Activated T-helper 17 cell treated with anti-CD3 and anti-CD28 coated beads, Interleukin-2, amount 50 U/mL, for 72 hours (primary cell): ENCODE measurements at regions not wholly inside any gene's neighbourhood (a gene's known extent, or its start where the extent isn't known, plus 50 kb on each side); places are given as distances from the start of the nearest gene placed in this dataset.
"Not testable (repeated sequence)": the region's sequence is repeated elsewhere in the genome, so short reads cannot be mapped to it uniquely, and the experiment has no call there.

ENCODE experiments used
- ATAC-seq: fragments of 150-1000 bp; cut with Tn5 transposase; replicated peaks from 2 replicates; pipeline ENCODE4 v1.10.0; 2021; ENCODE audit warnings: mild to moderate bottlenecking, moderate library complexity
- H3K27ac Mint-ChIP-seq: one replicate; pipeline ENCODE4 v1.8.0; 2022; ENCODE audit warnings: mixed read lengths
- H3K27me3 Mint-ChIP-seq: one replicate; pipeline ENCODE4 v1.8.0; 2022; ENCODE audit warnings: mixed read lengths
- H3K36me3 Mint-ChIP-seq: one replicate; pipeline ENCODE4 v1.8.0; 2022; ENCODE audit warnings: low read depth, mild to moderate bottlenecking, mixed read lengths
- H3K4me1 Mint-ChIP-seq: one replicate; pipeline ENCODE4 v1.8.0; 2022; ENCODE audit warnings: mixed read lengths
- H3K4me3 Mint-ChIP-seq: one replicate; pipeline ENCODE4 v1.8.0; 2022; ENCODE audit warnings: mild to moderate bottlenecking, mixed read lengths
- H3K9me3 Mint-ChIP-seq: one replicate; pipeline ENCODE4 v1.8.0; 2022; ENCODE audit warnings: mixed read lengths

GRCh38 chr13:99774644-99775043 is 196.9 kb downstream of the ZIC5 start:
- no peak for ATAC-seq
- H3K27ac Mint-ChIP-seq = no peak overlapping the region
- H3K4me3 Mint-ChIP-seq = no peak overlapping the region
- no peaks in the 10 kb centered on the region for H3K9me3 Mint-ChIP-seq
- peaks cover 12% of the 10 kb centered on the region for H3K36me3 Mint-ChIP-seq
- no peaks in the 10 kb centered on the region for H3K27me3 Mint-ChIP-seq
- H3K4me1 Mint-ChIP-seq = no peaks in the 10 kb centered on the region

DNA sequence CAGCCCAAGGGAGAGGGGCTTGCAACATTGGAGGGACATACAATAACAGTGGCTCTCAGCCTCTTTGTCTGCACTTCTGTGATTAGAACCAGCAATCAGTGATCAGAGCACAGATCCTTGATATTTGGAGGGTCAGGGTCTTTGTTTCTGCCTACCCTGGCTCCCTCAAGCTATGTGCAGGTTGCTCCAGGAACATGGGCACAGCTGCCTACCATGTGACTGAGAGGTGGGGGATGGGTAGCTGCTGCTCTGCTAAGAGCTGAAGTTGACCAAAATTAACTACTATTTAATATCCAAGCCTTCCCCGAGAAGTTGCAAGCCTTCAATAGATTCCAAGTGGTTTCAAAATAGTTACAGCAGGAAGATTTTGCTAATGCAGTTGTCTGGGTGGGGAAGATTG is 202.6 kb downstream of the ZIC5 start:
- Mint-ChIP-seq H3K27ac (no peak overlapping the region), H3K27me3 (no peaks in the 10 kb centered on the region), H3K4me1 (no peaks in the 10 kb centered on the region), H3K36me3 (peaks cover 18% of the 10 kb centered on the region), H3K4me3 (no peak overlapping the region), H3K9me3 (peaks cover 21% of the 10 kb centered on the region)
- no peak for ATAC-seq

GRCh38 chr13:99766641-99767045 is 204.9 kb downstream of the ZIC5 start:
- Mint-ChIP-seq H3K4me3 (no peak overlapping the region), H3K4me1 (no peaks in the 10 kb centered on the region), H3K27me3 (no peaks in the 10 kb centered on the region), H3K9me3 (peaks cover 21% of the 10 kb centered on the region), H3K27ac (no peak overlapping the region), H3K36me3 (peaks cover 6% of the 10 kb centered on the region)
- ATAC-seq = no peak

- Mint-ChIP-seq H3K4me1 (no peaks in the 10 kb centered on the region), H3K27ac (no peak overlapping the region), H3K4me3 (no peak overlapping the region), H3K27me3 (no peaks in the 10 kb centered on the region), H3K9me3 (peaks cover 21% of the 10 kb centered on the region), H3K36me3 (peaks cover 6% of the 10 kb centered on the region)
- no peak for ATAC-seq
These were observed 205.7 kb downstream of the ZIC5 start for GRCh38 chr13:99765869-99766268.

GRCh38 chr13:99760456-99760855 is 211.1 kb downstream of the ZIC5 start:
- no peak for ATAC-seq
- no peaks in the 10 kb centered on the region for H3K27me3 Mint-ChIP-seq
- no peaks in the 10 kb centered on the region for H3K36me3 Mint-ChIP-seq
- H3K9me3 Mint-ChIP-seq = peaks cover 9% of the 10 kb centered on the region
- no peak overlapping the region for H3K4me3 Mint-ChIP-seq
- no peak overlapping the region for H3K27ac Mint-ChIP-seq
- peaks cover 6% of the 10 kb centered on the region for H3K4me1 Mint-ChIP-seq

GRCh38 chr13:99759163-99759552 is 212.4 kb downstream of the ZIC5 start:
- peaks cover 9% of the 10 kb centered on the region for H3K4me1 Mint-ChIP-seq
- H3K36me3 Mint-ChIP-seq = no peaks in the 10 kb centered on the region
- no peak overlapping the region for H3K4me3 Mint-ChIP-seq
- H3K27ac Mint-ChIP-seq = no peak overlapping the region
- peaks cover 4% of the 10 kb centered on the region for H3K9me3 Mint-ChIP-seq
- no peak for ATAC-seq
- H3K27me3 Mint-ChIP-seq = no peaks in the 10 kb centered on the region

- Mint-ChIP-seq H3K27ac (no peak overlapping the region), H3K27me3 (no peaks in the 10 kb centered on the region), H3K4me1 (peaks cover 9% of the 10 kb centered on the region), H3K4me3 (no peak overlapping the region), H3K9me3 (peaks cover 4% of the 10 kb centered on the region), H3K36me3 (no peaks in the 10 kb centered on the region)
- no peak for ATAC-seq
These were observed 213.0 kb downstream of the ZIC5 start for GRCh38 chr13:99758460-99759162.

GRCh38 chr13:99757756-99758459 is 213.7 kb downstream of the ZIC5 start:
- no peak for ATAC-seq
- Mint-ChIP-seq H3K9me3 (peaks cover 4% of the 10 kb centered on the region), H3K4me3 (no peak overlapping the region), H3K27me3 (no peaks in the 10 kb centered on the region), H3K4me1 (peaks cover 9% of the 10 kb centered on the region), H3K27ac (no peak overlapping the region), H3K36me3 (no peaks in the 10 kb centered on the region)

DNA sequence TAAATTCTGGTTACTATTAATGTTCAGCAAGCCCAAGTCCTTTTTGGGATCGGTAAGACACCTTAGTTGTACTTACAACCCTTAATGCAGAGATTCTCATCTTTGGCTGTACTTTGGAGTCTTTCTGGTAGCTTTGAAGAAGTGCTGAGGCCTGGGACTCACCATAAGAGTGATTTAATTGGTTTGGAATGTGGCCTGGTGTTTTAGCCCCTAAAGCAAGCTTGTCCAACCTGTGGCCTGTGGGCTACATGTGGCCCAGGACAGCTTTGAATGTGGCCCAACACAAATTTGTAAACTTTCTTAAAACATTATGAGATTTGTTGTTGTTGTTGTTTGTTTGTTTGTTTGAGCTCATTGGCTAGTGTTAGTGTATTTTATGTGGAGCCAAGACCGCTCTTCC is 215.3 kb downstream of the ZIC5 start:
- Mint-ChIP-seq H3K9me3 (peaks cover 4% of the 10 kb centered on the region), H3K4me1 (peaks cover 9% of the 10 kb centered on the region), H3K36me3 (no peaks in the 10 kb centered on the region), H3K27ac (no peak overlapping the region), H3K27me3 (no peaks in the 10 kb centered on the region), H3K4me3 (no peak overlapping the region)
- no peak for ATAC-seq

- not testable (repeated sequence) for H3K4me1 Mint-ChIP-seq, H3K27me3 Mint-ChIP-seq, H3K36me3 Mint-ChIP-seq, ATAC-seq, H3K27ac Mint-ChIP-seq, H3K4me3 Mint-ChIP-seq, H3K9me3 Mint-ChIP-seq
These were observed 216.8 kb downstream of the ZIC5 start for GRCh38 chr13:99754750-99755149.

DNA sequence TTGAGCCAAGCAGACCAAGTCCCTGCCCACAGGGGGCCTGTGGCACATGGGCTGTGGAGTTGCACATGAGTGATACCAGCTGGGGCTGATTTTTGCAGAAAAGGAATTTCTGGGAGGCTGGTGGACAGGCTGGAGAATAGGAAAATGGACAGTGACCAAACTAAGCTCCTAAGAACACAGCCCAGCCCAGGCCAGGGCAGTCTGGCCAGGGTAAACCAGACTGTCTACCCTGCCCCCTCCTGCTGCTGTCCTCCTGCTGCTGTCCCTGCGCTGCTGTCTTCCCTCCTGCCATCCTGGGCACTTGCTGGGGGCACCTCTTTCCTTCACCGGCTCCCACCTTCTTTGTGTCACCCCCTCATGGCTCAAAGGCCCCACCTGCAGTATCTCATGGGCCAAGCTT is 219.2 kb downstream of the ZIC5 start:
- H3K27me3 Mint-ChIP-seq = no peaks in the 10 kb centered on the region
- no peak for ATAC-seq

GRCh38 chr13:99751517-99752199 is 219.9 kb downstream of the ZIC5 start:
- Mint-ChIP-seq H3K9me3 (no peaks in the 10 kb centered on the region), H3K4me1 (peaks cover 9% of the 10 kb centered on the region), H3K4me3 (no peak overlapping the region), H3K27me3 (no peaks in the 10 kb centered on the region), H3K36me3 (no peaks in the 10 kb centered on the region), H3K27ac (no peak overlapping the region)
- no peak for ATAC-seq

More for the DNA sequence above, 219.2 kb downstream of the ZIC5 start:
- peaks cover 9% of the 10 kb centered on the region for H3K4me1 Mint-ChIP-seq
- no peak overlapping the region for H3K4me3 Mint-ChIP-seq
- no peaks in the 10 kb centered on the region for H3K9me3 Mint-ChIP-seq
- H3K36me3 Mint-ChIP-seq = no peaks in the 10 kb centered on the region
- H3K27ac Mint-ChIP-seq = peak overlapping the region; percentile 8

DNA sequence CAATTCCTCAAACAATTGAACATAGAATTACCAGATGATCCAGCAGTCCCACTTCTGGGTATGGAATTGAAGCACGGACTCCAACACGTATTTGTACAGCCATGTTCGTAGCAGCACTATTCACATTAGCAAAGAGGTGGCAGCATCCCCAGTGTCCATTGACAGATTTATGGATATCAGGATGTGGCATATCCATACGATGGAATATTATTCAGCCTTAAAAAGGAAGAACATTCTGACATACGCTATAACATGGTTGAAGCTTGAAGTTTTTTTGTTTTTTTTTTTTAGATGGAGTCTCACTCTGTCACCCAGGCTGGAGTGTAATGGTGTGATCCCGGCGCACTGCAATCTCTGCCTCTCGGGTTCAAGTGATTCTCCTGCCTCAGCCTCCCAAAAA is 220.6 kb downstream of the ZIC5 start:
- Mint-ChIP-seq H3K4me3 (no peak overlapping the region), H3K4me1 (peaks cover 8% of the 10 kb centered on the region), H3K27ac (no peak overlapping the region), H3K27me3 (no peaks in the 10 kb centered on the region), H3K9me3 (no peaks in the 10 kb centered on the region), H3K36me3 (no peaks in the 10 kb centered on the region)
- no peak for ATAC-seq

DNA sequence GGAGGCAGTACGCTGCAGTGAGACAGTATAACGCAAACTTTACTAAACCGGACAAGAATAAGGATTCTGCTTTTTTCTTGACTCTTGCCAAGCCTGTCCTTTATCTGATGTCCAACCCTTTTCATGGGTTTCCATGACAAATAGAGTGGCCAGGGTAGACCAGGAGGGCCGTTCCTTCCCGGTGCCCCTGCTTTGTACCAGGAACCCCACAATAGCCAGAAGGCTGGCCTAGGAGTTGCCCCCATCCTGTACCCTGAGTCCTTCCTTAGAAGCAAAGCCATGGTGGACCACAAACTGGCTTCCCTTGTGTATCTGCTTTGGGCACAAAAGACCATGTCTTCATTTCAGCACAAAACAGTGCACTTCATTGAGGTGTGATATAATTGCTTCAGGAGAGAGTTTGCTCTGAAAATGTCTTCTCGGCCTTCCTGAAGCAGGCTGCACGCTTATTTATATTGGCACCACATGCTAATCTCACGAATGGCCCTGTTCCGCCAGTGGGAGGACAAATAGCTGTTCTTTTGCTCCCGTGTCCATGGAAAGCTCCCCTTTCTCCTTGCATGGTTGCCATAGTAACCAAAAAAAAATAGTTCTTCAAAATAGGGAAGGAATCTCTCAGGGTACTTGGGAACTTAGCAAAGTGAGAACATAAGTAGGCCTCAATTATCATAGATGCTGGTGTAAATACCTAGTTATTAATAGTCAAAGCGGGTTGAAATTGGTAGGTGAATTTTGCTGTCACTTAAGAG is 222.1 kb downstream of the ZIC5 start:
- Mint-ChIP-seq H3K4me1 (no peaks in the 10 kb centered on the region), H3K4me3 (no peak overlapping the region), H3K27ac (no peak overlapping the region), H3K27me3 (no peaks in the 10 kb centered on the region), H3K36me3 (no peaks in the 10 kb centered on the region), H3K9me3 (no peaks in the 10 kb centered on the region)
- ATAC-seq = no peak

- Mint-ChIP-seq H3K27ac (no peak overlapping the region), H3K4me3 (no peak overlapping the region), H3K27me3 (no peaks in the 10 kb centered on the region), H3K9me3 (no peaks in the 10 kb centered on the region), H3K4me1 (no peaks in the 10 kb centered on the region), H3K36me3 (no peaks in the 10 kb centered on the region)
- ATAC-seq = no peak
These were observed 224.2 kb downstream of the ZIC5 start for GRCh38 chr13:99747403-99747710.
